ENCODE measurements at regions not wholly inside any gene's neighbourhood (a gene's known extent, or its start where the extent isn't known, plus 50 kb on each side); places are given as distances from the start of the nearest gene placed in this dataset.
"Not testable (repeated sequence)": the region's sequence is repeated elsewhere in the genome, so short reads cannot be mapped to it uniquely, and the experiment has no call there.

GRCh38 chr5:89320421-89321277 lies 437.7 kb upstream of the MEF2C start:
- no peak for DNase-seq

GRCh38 chr5:89317838-89318237 lies 434.9 kb upstream of the MEF2C start:
- not testable (repeated sequence) for DNase-seq

GRCh38 chr5:89315286-89316100 lies 432.5 kb upstream of the MEF2C start:
- DNase-seq = no peak

- peak; percentile 84 for DNase-seq
Measured at GRCh38 chr5:89313804-89314588, 431.0 kb upstream of the MEF2C start.

- DNase-seq = peak; percentile 39
Measured at GRCh38 chr5:89313044-89313443, 430.1 kb upstream of the MEF2C start.

- DNase-seq = no peak
Measured at GRCh38 chr5:89309268-89309667, 426.3 kb upstream of the MEF2C start.

GRCh38 chr5:89308606-89309040 lies 425.6 kb upstream of the MEF2C start:
- no peak for DNase-seq

- DNase-seq = no peak
Measured at GRCh38 chr5:89307972-89308371, 425.0 kb upstream of the MEF2C start.

- not testable (repeated sequence) for DNase-seq
Measured at GRCh38 chr5:89307141-89307540, 424.2 kb upstream of the MEF2C start.

- DNase-seq = no peak
Measured at GRCh38 chr5:89303033-89303480, 420.1 kb upstream of the MEF2C start.

- DNase-seq = no peak
Measured at GRCh38 chr5:89302102-89302891, 419.3 kb upstream of the MEF2C start.

GRCh38 chr5:89301321-89302025 lies 418.5 kb upstream of the MEF2C start:
- no peak for DNase-seq

- DNase-seq = no peak
Measured at GRCh38 chr5:89300426-89300970, 417.5 kb upstream of the MEF2C start.

GRCh38 chr5:89299998-89300397 lies 417.0 kb upstream of the MEF2C start:
- DNase-seq = no peak

- no peak for DNase-seq
Measured at GRCh38 chr5:89297066-89297465, 414.1 kb upstream of the MEF2C start.

- no peak for DNase-seq
Measured at GRCh38 chr5:89293810-89294209, 410.8 kb upstream of the MEF2C start.

GRCh38 chr5:89292487-89292886 lies 409.5 kb upstream of the MEF2C start:
- no peak for DNase-seq

- no peak for DNase-seq
Measured at GRCh38 chr5:89289604-89290003, 406.6 kb upstream of the MEF2C start.

- no peak for DNase-seq
Measured at GRCh38 chr5:89287964-89288363, 405.0 kb upstream of the MEF2C start.

- DNase-seq = no peak
Measured at GRCh38 chr5:89286320-89286719, 403.3 kb upstream of the MEF2C start.
